DOHH2 (cell line): ENCODE measurements at regions not wholly inside any gene's neighbourhood (a gene's known extent, or its start where the extent isn't known, plus 50 kb on each side); places are given as distances from the start of the nearest gene placed in this dataset.

Experiments used
- CTCF ChIP-seq: fragments of 200-600 bp; sonication (generic); IDR thresholded peaks from one replicate; pipeline ENCODE4 v1.5.1; 2014; ENCODE audit warnings: antibody characterized with exemption, mild to moderate bottlenecking, low read depth, low read length; ENCODE audit not compliant: poor library complexity, severe bottlenecking
- EZH2phosphoT487 ChIP-seq: fragments of 200-600 bp; sonication (generic); IDR thresholded peaks from 2 replicates; pipeline ENCODE4 v1.6.1; 2017; ENCODE audit warnings: borderline replicate concordance, mild to moderate bottlenecking, antibody characterized with exemption, low read length, moderate library complexity, mixed read lengths

DNA sequence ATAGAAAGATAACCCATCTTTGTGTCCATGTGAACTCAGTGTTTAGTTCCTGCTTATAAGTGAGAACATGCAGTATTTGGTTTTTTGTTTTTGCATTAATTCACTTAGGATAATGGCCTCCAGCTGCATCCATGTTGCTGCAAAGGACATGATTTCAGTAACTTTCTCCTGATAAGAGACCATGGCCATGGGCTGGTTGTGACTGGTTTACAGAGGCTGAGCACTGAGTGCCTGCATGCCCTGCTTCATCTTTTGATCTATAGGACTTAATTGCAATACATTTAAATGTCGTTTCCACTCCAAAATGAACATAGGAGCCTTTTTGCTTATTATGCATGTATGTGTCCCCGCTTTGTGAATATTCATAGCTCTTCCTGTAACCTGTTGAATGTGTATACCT is 101.3 kb upstream of the IGFBP3 start:
- TF ChIP-seq EZH2phosphoT487 (no peak), CTCF (no peak)
